ENCODE measurements at regions not wholly inside any gene's neighbourhood (a gene's known extent, or its start where the extent isn't known, plus 50 kb on each side); places are given as distances from the start of the nearest gene placed in this dataset.

- TF ChIP-seq POLR2A (IDR thresholded peaks at IDR 0.05; ENCODE audit: low read length) (no peak), GATA1 (IDR thresholded peaks at IDR 0.05; ENCODE audit: low read depth, low read length) (no peak)
Observed at GRCh38 chr5:5602554-5602953, 180.1 kb downstream of the ICE1 start.

All from erythroblast (primary cell).